ENCODE measurements at regions not wholly inside any gene's neighbourhood (a gene's known extent, or its start where the extent isn't known, plus 50 kb on each side); places are given as distances from the start of the nearest gene placed in this dataset.

DNA sequence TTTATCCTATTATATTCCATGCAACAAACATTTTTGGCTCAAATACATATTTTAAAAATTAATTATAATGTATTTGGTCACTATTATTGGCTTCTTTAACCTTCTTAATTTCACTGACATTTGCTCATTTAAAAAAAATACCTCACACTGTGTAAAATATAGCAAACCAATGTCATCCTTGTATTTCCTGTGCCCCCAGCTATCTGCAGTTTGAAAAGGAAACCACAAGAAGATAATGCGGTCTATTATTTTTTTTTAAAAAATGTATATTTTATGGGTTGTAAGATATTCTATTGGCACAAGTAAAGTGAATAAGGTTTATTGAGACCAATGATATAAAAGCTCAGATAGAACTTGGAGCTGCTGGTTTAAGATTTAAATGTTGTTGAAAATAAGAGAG is 904.2 kb downstream of the SI start:
- Histone ChIP-seq H2AK5ac (ENCODE audit: insufficient read length, low read length) (no peak overlapping the region), H3K9ac (ENCODE audit: extremely low read depth, insufficient read length, low read length) (no peak overlapping the region), H3T11ph (ENCODE audit: low read length) (no peak overlapping the region), H2BK120ac (ENCODE audit: low read depth, low read length, poor library complexity, severe bottlenecking) (no peak overlapping the region), H4K8ac (replicated peaks; ENCODE audit: insufficient read length, low read depth, low read length) (no peak overlapping the region), H3K18ac (ENCODE audit: insufficient read length, low read depth, low read length) (no peak overlapping the region), H3K9me3 (ENCODE audit: control insufficient read depth, low read depth, low read length) (no peaks in the 10 kb centered on the region), H3K79me2 (ENCODE audit: insufficient read depth, low read length) (no peaks in the 10 kb centered on the region), H4K91ac (ENCODE audit: insufficient read length, low read depth, low read length) (no peak overlapping the region), H3K79me1 (ENCODE audit: insufficient read depth, low read depth, low read length, poor library complexity, severe bottlenecking) (no peaks in the 10 kb centered on the region), H4K5ac (ENCODE audit: insufficient read length, low read depth, low read length) (no peak overlapping the region), H4K20me1 (ENCODE audit: control insufficient read depth, insufficient read depth, insufficient read length) (no peaks in the 10 kb centered on the region), H2AFZ (ENCODE audit: low read length) (no peak overlapping the region), H3K4me2 (ENCODE audit: insufficient read depth, insufficient read length, low read length) (no peak overlapping the region), H3K56ac (ENCODE audit: insufficient read length, low read depth, low read length) (no peak overlapping the region), H3K23ac (ENCODE audit: insufficient read length, low read depth, low read length) (no peak overlapping the region), H2BK15ac (ENCODE audit: low read depth, low read length) (no peak overlapping the region), H2BK20ac (ENCODE audit: low read depth, low read length, poor library complexity, severe bottlenecking) (no peak overlapping the region), H2BK5ac (ENCODE audit: insufficient read length, low read length) (no peak overlapping the region), H3K23me2 (ENCODE audit: insufficient read length, low read depth, low read length, poor library complexity, severe bottlenecking) (no peaks in the 10 kb centered on the region), H2BK12ac (ENCODE audit: insufficient read length, low read depth, low read length) (no peak overlapping the region), H3K27me3 (ENCODE audit: insufficient read depth, low read length) (no peaks in the 10 kb centered on the region), H3K4ac (ENCODE audit: low read depth, low read length) (no peak overlapping the region), H3K4me1 (ENCODE audit: insufficient read depth, low read length) (no peaks in the 10 kb centered on the region), H3K27ac (ENCODE audit: insufficient read length, low read depth, low read length) (no peak overlapping the region), H3K14ac (ENCODE audit: insufficient read depth, low read length) (no peak overlapping the region)
- H3K27ac Mint-ChIP-seq = no peak overlapping the region
- H3K9me3 Mint-ChIP-seq = peaks cover 2 to 3% of the 10 kb centered on the region in 2 experiments; a peak in 2 of 5 replicates
- no peaks in the 10 kb centered on the region; a peak in 1 of 7 replicates for H3K36me3 Mint-ChIP-seq (ENCODE audit: insufficient read depth in 1 of 3, low read depth in 3 of 3)
- 0 out of 4 replicates have a peak, but pooled peaks cover 0 to 4% of the 10 kb centered on the region in 2 experiments for H3K4me1 Mint-ChIP-seq
- TF ChIP-seq, protein P1, sequence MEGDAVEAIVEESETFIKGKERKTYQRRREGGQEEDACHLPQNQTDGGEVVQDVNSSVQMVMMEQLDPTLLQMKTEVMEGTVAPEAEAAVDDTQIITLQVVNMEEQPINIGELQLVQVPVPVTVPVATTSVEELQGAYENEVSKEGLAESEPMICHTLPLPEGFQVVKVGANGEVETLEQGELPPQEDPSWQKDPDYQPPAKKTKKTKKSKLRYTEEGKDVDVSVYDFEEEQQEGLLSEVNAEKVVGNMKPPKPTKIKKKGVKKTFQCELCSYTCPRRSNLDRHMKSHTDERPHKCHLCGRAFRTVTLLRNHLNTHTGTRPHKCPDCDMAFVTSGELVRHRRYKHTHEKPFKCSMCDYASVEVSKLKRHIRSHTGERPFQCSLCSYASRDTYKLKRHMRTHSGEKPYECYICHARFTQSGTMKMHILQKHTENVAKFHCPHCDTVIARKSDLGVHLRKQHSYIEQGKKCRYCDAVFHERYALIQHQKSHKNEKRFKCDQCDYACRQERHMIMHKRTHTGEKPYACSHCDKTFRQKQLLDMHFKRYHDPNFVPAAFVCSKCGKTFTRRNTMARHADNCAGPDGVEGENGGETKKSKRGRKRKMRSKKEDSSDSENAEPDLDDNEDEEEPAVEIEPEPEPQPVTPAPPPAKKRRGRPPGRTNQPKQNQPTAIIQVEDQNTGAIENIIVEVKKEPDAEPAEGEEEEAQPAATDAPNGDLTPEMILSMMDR (conservative IDR thresholded peaks at IDR 0.05) = no peak
- H3K27me3 Mint-ChIP-seq (ENCODE audit: low read depth) = no peaks in the 10 kb centered on the region
- 100% methylated on average over 1 of the region's 1 CpG for WGBS (ENCODE audit: extremely low coverage, insufficient read length, low lambda C conversion rate)
- no peak overlapping the region for H3K4me3 Mint-ChIP-seq
- DNase-seq = no peak
